SJCRH30 (cell line): ENCODE measurements at regions not wholly inside any gene's neighbourhood (a gene's known extent, or its start where the extent isn't known, plus 50 kb on each side); places are given as distances from the start of the nearest gene placed in this dataset.

ENCODE experiments used
- DNase-seq, 2 experiments: peaks; one replicate each; pipeline ENCODE4 v3.0.0-alpha.2; 2015 to 2020
- H3K27ac ChIP-seq: fragments of 250-450 bp; sonication (Bioruptor Pico); 2 replicates; pipeline ENCODE4 v1.5.1; 2020; ENCODE audit warnings: mild to moderate bottlenecking, moderate library complexity
- H3K27me3 ChIP-seq: fragments of 250-450 bp; sonication (Bioruptor Pico); 2 replicates; pipeline ENCODE4 v1.5.1; 2020; ENCODE audit warnings: mild to moderate bottlenecking, moderate library complexity
- H3K36me3 ChIP-seq: fragments of 250-450 bp; sonication (Bioruptor Pico); 2 replicates; pipeline ENCODE4 v1.5.1; 2020; ENCODE audit warnings: mild to moderate bottlenecking, moderate library complexity
- H3K4me1 ChIP-seq: fragments of 250-450 bp; sonication (Bioruptor Pico); 2 replicates; pipeline ENCODE4 v1.5.1; 2020; ENCODE audit warnings: mild to moderate bottlenecking, moderate library complexity
- H3K4me3 ChIP-seq: fragments of 250-450 bp; sonication (Bioruptor Pico); 2 replicates; pipeline ENCODE4 v1.5.1; 2020; ENCODE audit warnings: mild to moderate bottlenecking, moderate library complexity
- H3K9me3 ChIP-seq: fragments of 250-450 bp; sonication (Bioruptor Pico); replicated peaks from 2 replicates; pipeline ENCODE4 v1.5.1; 2020; ENCODE audit warnings: mild to moderate bottlenecking, moderate library complexity

GRCh38 chr14:76924371-76925096 lies 98.3 kb downstream of the LRRC74A start:
- Histone ChIP-seq H3K9me3 (no peaks in the 10 kb centered on the region), H3K4me3 (no peak overlapping the region), H3K27ac (no peak overlapping the region), H3K27me3 (peaks cover 5% of the 10 kb centered on the region; the same call in 1 of the 2 replicates), H3K36me3 (no peaks in the 10 kb centered on the region), H3K4me1 (peaks cover 35% of the 10 kb centered on the region)
- DNase-seq, result peak; percentile 74 to 76

GRCh38 chr14:76923431-76924370 lies 97.5 kb downstream of the LRRC74A start:
- Histone ChIP-seq H3K27me3 (peaks cover 5% of the 10 kb centered on the region; the same call in 1 of the 2 replicates), H3K27ac (no peak overlapping the region), H3K9me3 (no peaks in the 10 kb centered on the region), H3K36me3 (no peaks in the 10 kb centered on the region), H3K4me1 (peaks cover 42% of the 10 kb centered on the region), H3K4me3 (no peak overlapping the region)
- DNase-seq, result no peak

DNA sequence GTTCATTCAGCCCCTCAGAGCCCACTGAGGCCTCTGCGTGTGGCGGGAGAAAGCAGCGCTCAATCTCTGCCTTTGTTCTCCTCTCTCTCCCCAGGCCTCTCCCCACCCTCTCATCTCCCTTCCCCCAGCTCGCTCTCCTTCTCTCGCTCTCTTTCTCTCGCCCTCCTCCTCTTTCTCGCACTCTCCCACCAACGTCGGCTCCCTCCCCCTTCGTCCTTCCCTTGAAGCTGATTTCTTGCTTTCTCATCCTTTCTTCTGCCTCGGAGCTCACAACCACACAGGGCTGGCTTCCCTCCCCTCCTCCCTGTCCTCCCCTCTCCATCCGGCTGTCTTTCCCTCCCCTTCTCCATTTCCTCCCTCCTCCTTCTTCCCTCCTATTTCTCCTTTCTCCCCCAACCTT lies 96.4 kb downstream of the LRRC74A start:
- DNase-seq, result no peak

GRCh38 chr14:76922092-76922491 lies 95.9 kb downstream of the LRRC74A start:
- no peak for DNase-seq
- no peak overlapping the region for H3K4me3 ChIP-seq
- no peak overlapping the region for H3K27ac ChIP-seq
- H3K36me3 ChIP-seq, result no peaks in the 10 kb centered on the region
- H3K4me1 ChIP-seq, result peaks cover 53% of the 10 kb centered on the region
- H3K9me3 ChIP-seq, result no peaks in the 10 kb centered on the region
- H3K27me3 ChIP-seq, result no peaks in the 10 kb centered on the region

More for the DNA sequence above, 96.4 kb downstream of the LRRC74A start:
- H3K27me3 ChIP-seq, result no peaks in the 10 kb centered on the region
- H3K27ac ChIP-seq, result no peak overlapping the region
- peaks cover 48% of the 10 kb centered on the region for H3K4me1 ChIP-seq
- H3K36me3 ChIP-seq, result no peaks in the 10 kb centered on the region
- H3K9me3 ChIP-seq, result no peaks in the 10 kb centered on the region
- H3K4me3 ChIP-seq, result no peak overlapping the region

DNA sequence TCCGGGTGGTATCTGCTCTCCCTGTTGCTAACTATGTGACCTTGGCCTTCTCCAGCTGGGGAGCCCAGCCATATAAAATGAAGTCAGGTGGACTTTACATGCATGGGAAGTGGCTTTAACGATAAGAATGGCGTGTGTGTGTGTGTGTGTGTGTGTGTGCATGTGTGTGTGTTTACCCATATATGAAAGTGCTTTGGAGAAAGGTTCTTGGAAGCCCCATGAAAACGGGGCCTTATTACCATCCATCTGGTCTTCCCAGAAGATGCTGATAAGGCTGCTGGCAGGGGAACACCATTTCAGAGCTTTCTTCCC lies 94.8 kb downstream of the LRRC74A start:
- H3K4me1 ChIP-seq, result peaks cover 55% of the 10 kb centered on the region
- no peak for DNase-seq
- H3K36me3 ChIP-seq, result no peaks in the 10 kb centered on the region
- H3K4me3 ChIP-seq, result no peak overlapping the region
- no peaks in the 10 kb centered on the region for H3K9me3 ChIP-seq
- H3K27ac ChIP-seq, result peak overlapping the region; percentile 80; the same call in 1 of the 2 replicates
- H3K27me3 ChIP-seq, result no peaks in the 10 kb centered on the region

GRCh38 chr14:76920331-76921087 lies 94.3 kb downstream of the LRRC74A start:
- peak overlapping the region; percentile 7 for H3K4me3 ChIP-seq
- no peaks in the 10 kb centered on the region for H3K27me3 ChIP-seq
- H3K36me3 ChIP-seq, result no peaks in the 10 kb centered on the region
- H3K9me3 ChIP-seq, result no peaks in the 10 kb centered on the region
- peaks cover 55% of the 10 kb centered on the region for H3K4me1 ChIP-seq
- DNase-seq, result peak; percentile 83
- peak overlapping the region; percentile 80 for H3K27ac ChIP-seq

GRCh38 chr14:76919431-76920330 lies 93.5 kb downstream of the LRRC74A start:
- Histone ChIP-seq H3K9me3 (no peaks in the 10 kb centered on the region), H3K4me3 (peak overlapping the region; percentile 36), H3K36me3 (no peaks in the 10 kb centered on the region), H3K27ac (peak overlapping the region; percentile 80), H3K27me3 (no peaks in the 10 kb centered on the region), H3K4me1 (peaks cover 50% of the 10 kb centered on the region)
- DNase-seq, result peak; percentile 91 to 97
